H1 (cell line): ENCODE measurements at regions not wholly inside any gene's neighbourhood (a gene's known extent, or its start where the extent isn't known, plus 50 kb on each side); places are given as distances from the start of the nearest gene placed in this dataset.

Source experiments
- CTCF ChIA-PET: fragments of 300-600 bp; sonication (Branson Sonifier 250); formaldehyde crosslinking; loops from one replicate; lab custom pipeline; 2021; ENCODE audit not compliant: partially characterized antibody; lab: Charles Lee
- POLR2A ChIA-PET: fragments of 300-600 bp; sonication (Branson Sonifier 250); formaldehyde crosslinking; loops from one replicate; lab custom pipeline; 2021; ENCODE audit warnings: inconsistent platforms; ENCODE audit not compliant: partially characterized antibody; lab: Charles Lee
- DNase-seq, 2 experiments: peaks; one replicate each; pipeline versions ENCODE4 v3.0.0 to v3.0.0-alpha.2; 2010 to 2022; ENCODE audit warnings: low spot score in 2 of 2, low read depth in 1 of 2, mixed read lengths in 1 of 2
- FAIRE-seq: peaks from 2 replicates; lab custom pipeline; 2011; peaks lifted over from hg19 to GRCh38; lab: Jason Lieb, UNC
- H2AFZ ChIP-seq: 2 replicates; pipeline ENCODE4 v1.8.1; 2012; ENCODE audit warnings: low read length, inconsistent platforms
- H2AK5ac ChIP-seq: 2 replicates; pipeline ENCODE4 v1.6.1; 2013; ENCODE audit warnings: low read depth, low read length
- H2BK120ac ChIP-seq: replicated peaks from 2 replicates; pipeline ENCODE3; 2013; ENCODE audit warnings: low read depth, low read length, inconsistent platforms
- H2BK12ac ChIP-seq: 2 replicates; pipeline ENCODE4 v1.6.1; 2013; ENCODE audit warnings: low read depth, low read length
- H2BK15ac ChIP-seq: 2 replicates; pipeline ENCODE4 v1.6.1; 2013; ENCODE audit warnings: low read length
- H2BK20ac ChIP-seq: 2 replicates; pipeline ENCODE4 v1.6.1; 2013; ENCODE audit warnings: low read length
- H2BK5ac ChIP-seq: 2 replicates; pipeline ENCODE4 v1.6.1; 2013; ENCODE audit warnings: low read depth, low read length
- H3K14ac ChIP-seq: 2 replicates; pipeline ENCODE4 v1.6.1; 2013; ENCODE audit warnings: inconsistent platforms; ENCODE audit not compliant: insufficient read length
- H3K18ac ChIP-seq: 2 replicates; pipeline ENCODE4 v1.6.1; 2013; ENCODE audit warnings: low read length; ENCODE audit errors: extremely low read depth
- H3K23ac ChIP-seq: 2 replicates; pipeline ENCODE4 v1.6.1; 2013; ENCODE audit warnings: inconsistent platforms; ENCODE audit not compliant: insufficient read length
- H3K23me2 ChIP-seq: 2 replicates; pipeline ENCODE4 v1.6.1; 2013; ENCODE audit warnings: low read depth, low read length
- H3K27ac ChIP-seq: 2 replicates; pipeline ENCODE4 v1.6.1; 2011; ENCODE audit warnings: low read depth, low read length, inconsistent platforms
- H3K27me3 ChIP-seq, 4 experiments: replicated peaks in 1 of 4; 1 replicate in 1 of 4; 2 replicates in 3 of 4; pipeline versions ENCODE4 v1.6.1 to v1.8.1; 2011 to 2013; ENCODE audit warnings: low read length in 3 of 4, mild to moderate bottlenecking in 3 of 4, inconsistent platforms in 2 of 4, mixed read lengths in 2 of 4, moderate library complexity in 1 of 4; ENCODE audit not compliant: control insufficient read depth in 3 of 4, insufficient read depth in 3 of 4; ENCODE audit errors: extremely low read depth in 1 of 4
- H3K36me3 ChIP-seq, 4 experiments: 2 replicates each; pipeline versions ENCODE4 v1.6.1 to v1.8.1; 2011 to 2013; ENCODE audit warnings: mild to moderate bottlenecking in 4 of 4, low read length in 3 of 4, moderate library complexity in 2 of 4, control low read depth in 1 of 4, inconsistent platforms in 1 of 4; ENCODE audit not compliant: insufficient read depth in 4 of 4, control insufficient read depth in 2 of 4
- H3K4ac ChIP-seq: replicated peaks from 2 replicates; pipeline ENCODE3; 2013; ENCODE audit warnings: low read length, low read depth, mixed read lengths, inconsistent platforms; ENCODE audit not compliant: insufficient read length
- H3K4me1 ChIP-seq, 4 experiments: replicated peaks in 1 of 4; 1 replicate in 1 of 4; 2 replicates in 3 of 4; pipeline versions ENCODE4 v1.6.1 to v1.8.1; 2011 to 2013; ENCODE audit warnings: low read length in 3 of 4, inconsistent platforms in 2 of 4, mixed read lengths in 1 of 4; ENCODE audit not compliant: insufficient read depth in 4 of 4, control insufficient read depth in 3 of 4
- H3K4me2 ChIP-seq, 2 experiments: 2 replicates each; pipeline versions ENCODE4 v1.6.1 to v1.8.1; 2011 to 2013; ENCODE audit warnings: low read depth in 2 of 2, low read length in 2 of 2, control low read depth in 1 of 2, inconsistent platforms in 1 of 2, mild to moderate bottlenecking in 1 of 2; ENCODE audit not compliant: insufficient read depth in 1 of 2
- H3K4me3 ChIP-seq, 4 experiments: fragments of 200-600, 300-600 bp in 1 of 4; sonication (generic), shearing (Covaris generic), sonication (Bioruptor Twin) in 1 of 4; 2 replicates each; pipeline versions ENCODE4 v1.5.1 to v1.8.1; 2011 to 2016; ENCODE audit warnings: low read length in 4 of 4, low read depth in 3 of 4, control low read depth in 2 of 4, inconsistent platforms in 2 of 4, mild to moderate bottlenecking in 2 of 4, mixed read lengths in 1 of 4, moderate library complexity in 1 of 4; ENCODE audit not compliant: insufficient read depth in 2 of 4; ENCODE audit errors: extremely low read depth in 1 of 4
- H3K56ac ChIP-seq: replicated peaks from 2 replicates; pipeline ENCODE3; 2013; ENCODE audit warnings: low read depth, mild to moderate bottlenecking, mixed read lengths, low read length, inconsistent platforms; ENCODE audit not compliant: insufficient read length
- H3K79me1 ChIP-seq: 2 replicates; pipeline ENCODE4 v1.6.1; 2013; ENCODE audit warnings: low read depth, low read length, control low read depth
- H3K79me2 ChIP-seq, 2 experiments: 2 replicates each; pipeline versions ENCODE4 v1.6.1 to v1.8.1; 2012 to 2013; ENCODE audit warnings: low read length in 2 of 2, mild to moderate bottlenecking in 2 of 2, inconsistent platforms in 1 of 2; ENCODE audit not compliant: insufficient read depth in 2 of 2, control insufficient read depth in 1 of 2
- H3K9ac ChIP-seq, 4 experiments: replicated peaks in 1 of 4; 1 replicate in 1 of 4; 2 replicates in 3 of 4; pipeline versions ENCODE4 v1.6.1 to v1.8.1; 2011 to 2013; ENCODE audit warnings: low read depth in 3 of 4, low read length in 3 of 4, control low read depth in 2 of 4, mild to moderate bottlenecking in 2 of 4, moderate library complexity in 2 of 4, inconsistent platforms in 1 of 4; ENCODE audit errors: extremely low read depth in 1 of 4
- H3K9me3 ChIP-seq, 2 experiments: 2 replicates each; pipeline versions ENCODE4 v1.6.1 to v1.8.1; 2012 to 2013; ENCODE audit warnings: mild to moderate bottlenecking in 2 of 2, moderate library complexity in 2 of 2, control low read depth in 1 of 2, inconsistent platforms in 1 of 2, low read depth in 1 of 2, low read length in 1 of 2, mixed read lengths in 1 of 2; ENCODE audit not compliant: insufficient read depth in 2 of 2
- H4K20me1 ChIP-seq, 2 experiments: replicated peaks in 1 of 2; 2 replicates each; pipeline versions ENCODE3 to v1.8.1; 2011 to 2013; ENCODE audit warnings: inconsistent platforms in 2 of 2, low read length in 2 of 2, mild to moderate bottlenecking in 1 of 2; ENCODE audit not compliant: insufficient read depth in 2 of 2, control insufficient read depth in 1 of 2
- H4K5ac ChIP-seq: 2 replicates; pipeline ENCODE4 v1.6.1; 2013; ENCODE audit warnings: low read length, low read depth, mixed read lengths, inconsistent platforms; ENCODE audit not compliant: insufficient read length
- H4K8ac ChIP-seq: 2 replicates; pipeline ENCODE4 v1.8.0; 2013; ENCODE audit warnings: mild to moderate bottlenecking, moderate library complexity, low read length, inconsistent platforms; ENCODE audit not compliant: insufficient read depth; ENCODE audit errors: extremely low read depth
- H4K91ac ChIP-seq: replicated peaks from 2 replicates; pipeline ENCODE3; 2013; ENCODE audit warnings: low read length, mixed read lengths, inconsistent platforms; ENCODE audit not compliant: insufficient read length
- ATF2 ChIP-seq: IDR thresholded peaks from 2 replicates; pipeline ENCODE4 v1.6.1; 2012; ENCODE audit warnings: low read length, inconsistent platforms
- CEBPB ChIP-seq: IDR thresholded peaks from 2 replicates; pipeline ENCODE4 v1.6.1; 2012; ENCODE audit warnings: low read depth, low read length
- EGR1 ChIP-seq: IDR thresholded peaks from 2 replicates; pipeline ENCODE4 v1.6.1; 2011; ENCODE audit warnings: low read depth, low read length, borderline replicate concordance
- FOSL1 ChIP-seq: IDR thresholded peaks from 2 replicates; pipeline ENCODE4 v1.6.1; 2011; ENCODE audit warnings: mild to moderate bottlenecking, low read depth, low read length, moderate library complexity; ENCODE audit not compliant: insufficient read depth
- GABPA ChIP-seq: IDR thresholded peaks from 2 replicates; pipeline ENCODE4 v1.6.1; 2011; ENCODE audit warnings: mild to moderate bottlenecking, low read length, moderate library complexity, borderline replicate concordance; ENCODE audit not compliant: insufficient read depth
- GTF2F1 ChIP-seq: IDR thresholded peaks from 2 replicates; pipeline ENCODE4 v1.6.1; 2012; ENCODE audit warnings: low read depth, low read length, improper control_type of control experiment, borderline replicate concordance
- HDAC2 ChIP-seq, 2 experiments: fragments of 300-600 bp in 1 of 2; sonication (generic) in 1 of 2; IDR thresholded peaks; 2 replicates each; pipeline ENCODE4 v1.6.1; 2011 to 2012; ENCODE audit warnings: low read depth in 2 of 2, low read length in 2 of 2, mild to moderate bottlenecking in 2 of 2, moderate library complexity in 2 of 2, borderline replicate concordance in 1 of 2, inconsistent platforms in 1 of 2
- HDAC6 ChIP-seq: IDR thresholded peaks from one replicate; pipeline ENCODE4 v1.7.1; 2012; ENCODE audit warnings: low read depth, mild to moderate bottlenecking, inconsistent platforms, low read length, moderate library complexity
- POU5F1 ChIP-seq: IDR thresholded peaks from 2 replicates; pipeline ENCODE4 v1.6.1; 2011; ENCODE audit warnings: low read depth, mild to moderate bottlenecking, low read length, moderate library complexity
- TAF1 ChIP-seq: IDR thresholded peaks from 2 replicates; pipeline ENCODE4 v1.6.1; 2011; ENCODE audit warnings: mild to moderate bottlenecking, low read depth, low read length
- TAF7 ChIP-seq: optimal IDR thresholded peaks from 2 replicates; pipeline ENCODE3; 2011; ENCODE audit warnings: low read depth, mild to moderate bottlenecking, inconsistent platforms, low read length, moderate library complexity, borderline replicate concordance
- TCF12 ChIP-seq: IDR thresholded peaks from 2 replicates; pipeline ENCODE4 v1.6.1; 2011; ENCODE audit warnings: low read depth, mild to moderate bottlenecking, low read length
- ZNF274 ChIP-seq: IDR thresholded peaks from 2 replicates; pipeline ENCODE4 v1.7.0; 2012; ENCODE audit warnings: low read length, borderline replicate concordance; ENCODE audit errors: extremely low read depth
- WGBS, 2 experiments: shearing (Covaris generic) in 1 of 2; methylation state at CpG; one replicate each; pipeline versions ENCODE4 v1.1.6 to v1.1.7; 2013 to 2015; ENCODE audit warnings: low lambda C conversion rate in 2 of 2, mixed read lengths in 2 of 2, inconsistent platforms in 1 of 2, low coverage in 1 of 2, missing lambda C conversion rate in 1 of 2; ENCODE audit not compliant: insufficient replicate concordance in 2 of 2, insufficient coverage in 1 of 2, insufficient read length in 1 of 2; ENCODE audit errors: extremely low coverage in 1 of 2, missing lambda C conversion rate in 1 of 2; 5-methylcytosine and 5-hydroxymethylcytosine counted together

GRCh38 chr2:19068206-19068605 is 290.2 kb downstream of the OSR1 start:
- Histone ChIP-seq H3K56ac (no peak overlapping the region), H3K4me1 (peaks cover 0 to 2% (median 0%) of the 10 kb centered on the region in 4 experiments; a peak in 1 of 7 replicates), H3K4me3 (no peak overlapping the region), H3K18ac (no peak overlapping the region), H3K9me3 (no peaks in the 10 kb centered on the region), H3K79me2 (no peaks in the 10 kb centered on the region), H2AFZ (no peak overlapping the region), H4K20me1 (no peaks in the 10 kb centered on the region), H4K91ac (no peak overlapping the region), H2BK12ac (no peak overlapping the region), H2BK5ac (no peak overlapping the region), H2BK120ac (no peak overlapping the region), H3K14ac (no peak overlapping the region), H3K4me2 (no peak overlapping the region), H3K36me3 (no peaks in the 10 kb centered on the region; a peak in 1 of 8 replicates), H2BK20ac (no peak overlapping the region), H3K27me3 (no peaks in the 10 kb centered on the region), H3K23me2 (no peaks in the 10 kb centered on the region), H2BK15ac (no peak overlapping the region), H3K9ac (no peak overlapping the region), H4K5ac (no peak overlapping the region), H3K79me1 (no peaks in the 10 kb centered on the region), H3K4ac (no peak overlapping the region), H3K23ac (no peak overlapping the region), H3K27ac (no peak overlapping the region)
- DNase-seq, result no peak
- CTCF ChIA-PET, result interaction anchor here (1.0 kb wide), 1 partner anchor 18 kb away, joined by 3 read pairs; no protein-coding TSS in a partner anchor
- 92% methylated on average over 2 of the region's 2 CpGs; no CpG with 5 or more reads in 1 of the 2 experiments for WGBS, 2 experiments
- TF ChIP-seq HDAC6, result no peak
- no peak for TF ChIP-seq FOSL1
- TF ChIP-seq EGR1, result no peak
- TF ChIP-seq POU5F1, result no peak
- TF ChIP-seq CEBPB, result no peak
- no peak for TF ChIP-seq ATF2
- no peak for TF ChIP-seq ZNF274
- no peak for TF ChIP-seq HDAC2 (IDR thresholded peaks at IDR 0.05; ENCODE audit: borderline replicate concordance in 1 of 2, low read depth in 2 of 2, low read length in 2 of 2)
- no peak for TF ChIP-seq GABPA
- no peak for TF ChIP-seq GTF2F1
- TF ChIP-seq TCF12, result no peak
- TF ChIP-seq TAF1, result no peak
- no peak for TF ChIP-seq TAF7
- TF ChIP-seq, all 59 proteins: peak for 0
- Histone ChIP-seq H4K8ac (no peak overlapping the region), H2AK5ac (no peak overlapping the region)
- POLR2A ChIA-PET, result no interaction called here
- no peak for FAIRE-seq
